MM.1S (cell line): ENCODE measurements at regions not wholly inside any gene's neighbourhood (a gene's known extent, or its start where the extent isn't known, plus 50 kb on each side); places are given as distances from the start of the nearest gene placed in this dataset.

Experiments used
- DNase-seq: peaks from one replicate; pipeline ENCODE4 v3.0.0-alpha.2; 2015
- H2AFZ ChIP-seq: fragments of 300-600 bp; sonication (generic); 2 replicates; pipeline ENCODE4 v1.6.0; 2016; ENCODE audit warnings: antibody characterized with exemption, low read length
- H3F3A ChIP-seq: fragments of 300-600 bp; sonication (generic); 2 replicates; pipeline ENCODE4 v1.6.1; 2016; ENCODE audit warnings: mild to moderate bottlenecking, antibody characterized with exemption, low read length, moderate library complexity, mixed read lengths; ENCODE audit not compliant: insufficient read depth
- H3K27ac ChIP-seq: fragments of 300-600 bp; sonication (generic); 2 replicates; pipeline ENCODE4 v1.5.1; 2016; ENCODE audit warnings: mild to moderate bottlenecking, low read length
- H3K27me3 ChIP-seq: fragments of 300-600 bp; sonication (generic); replicated peaks from 2 replicates; pipeline ENCODE4 v1.6.0; 2016; ENCODE audit warnings: low read length; ENCODE audit not compliant: insufficient read depth
- H3K36me3 ChIP-seq: fragments of 300-600 bp; sonication (generic); replicated peaks from 2 replicates; pipeline ENCODE4 v1.6.1; 2016; ENCODE audit warnings: mild to moderate bottlenecking, low read length, mixed read lengths; ENCODE audit not compliant: insufficient read depth
- H3K4me1 ChIP-seq: fragments of 300-600 bp; sonication (generic); 2 replicates; pipeline ENCODE4 v1.6.1; 2016; ENCODE audit warnings: low read length, mixed read lengths
- H3K4me2 ChIP-seq: fragments of 300-600 bp; sonication (generic); 2 replicates; pipeline ENCODE4 v1.6.0; 2016; ENCODE audit warnings: low read depth, low read length
- H3K4me3 ChIP-seq: fragments of 300-600 bp; sonication (generic); 2 replicates; pipeline ENCODE4 v1.5.1; 2016; ENCODE audit warnings: low read length, mixed read lengths
- H3K79me2 ChIP-seq: fragments of 300-600 bp; sonication (generic); 2 replicates; pipeline ENCODE4 v1.6.1; 2016; ENCODE audit warnings: mixed run types, low read length, mixed read lengths
- H3K9ac ChIP-seq: fragments of 300-600 bp; sonication (generic); 2 replicates; pipeline ENCODE4 v1.6.1; 2016; ENCODE audit warnings: low read length, mixed read lengths
- H3K9me2 ChIP-seq: fragments of 300-600 bp; sonication (generic); replicated peaks from 2 replicates; pipeline ENCODE4 v1.6.1; 2016; ENCODE audit warnings: mild to moderate bottlenecking, low read length, mixed read lengths; ENCODE audit not compliant: insufficient read depth
- H3K9me3 ChIP-seq: fragments of 300-600 bp; sonication (generic); replicated peaks from 2 replicates; pipeline ENCODE4 v1.6.1; 2016; ENCODE audit warnings: mild to moderate bottlenecking, low read length, mixed read lengths; ENCODE audit not compliant: insufficient read depth
- H4K20me1 ChIP-seq: fragments of 300-600 bp; sonication (generic); 2 replicates; pipeline ENCODE4 v1.6.1; 2016; ENCODE audit warnings: mild to moderate bottlenecking, low read length, moderate library complexity, mixed read lengths; ENCODE audit not compliant: insufficient read depth
- CTCF ChIP-seq: fragments of 300-600 bp; sonication (generic); IDR thresholded peaks from 2 replicates; pipeline ENCODE4 v1.5.1; 2016; ENCODE audit warnings: antibody characterized with exemption, low read length, mixed read lengths
- EZH2 ChIP-seq: fragments of 300-600 bp; sonication (generic); optimal IDR thresholded peaks from 2 replicates; pipeline ENCODE3; 2017; ENCODE audit warnings: low read depth, mild to moderate bottlenecking, antibody characterized with exemption, low read length, mixed read lengths
- EZH2phosphoT487 ChIP-seq: fragments of 300-600 bp; sonication (generic); IDR thresholded peaks from 2 replicates; pipeline ENCODE4 v1.6.1; 2018; ENCODE audit warnings: antibody characterized with exemption, low read length

DNA sequence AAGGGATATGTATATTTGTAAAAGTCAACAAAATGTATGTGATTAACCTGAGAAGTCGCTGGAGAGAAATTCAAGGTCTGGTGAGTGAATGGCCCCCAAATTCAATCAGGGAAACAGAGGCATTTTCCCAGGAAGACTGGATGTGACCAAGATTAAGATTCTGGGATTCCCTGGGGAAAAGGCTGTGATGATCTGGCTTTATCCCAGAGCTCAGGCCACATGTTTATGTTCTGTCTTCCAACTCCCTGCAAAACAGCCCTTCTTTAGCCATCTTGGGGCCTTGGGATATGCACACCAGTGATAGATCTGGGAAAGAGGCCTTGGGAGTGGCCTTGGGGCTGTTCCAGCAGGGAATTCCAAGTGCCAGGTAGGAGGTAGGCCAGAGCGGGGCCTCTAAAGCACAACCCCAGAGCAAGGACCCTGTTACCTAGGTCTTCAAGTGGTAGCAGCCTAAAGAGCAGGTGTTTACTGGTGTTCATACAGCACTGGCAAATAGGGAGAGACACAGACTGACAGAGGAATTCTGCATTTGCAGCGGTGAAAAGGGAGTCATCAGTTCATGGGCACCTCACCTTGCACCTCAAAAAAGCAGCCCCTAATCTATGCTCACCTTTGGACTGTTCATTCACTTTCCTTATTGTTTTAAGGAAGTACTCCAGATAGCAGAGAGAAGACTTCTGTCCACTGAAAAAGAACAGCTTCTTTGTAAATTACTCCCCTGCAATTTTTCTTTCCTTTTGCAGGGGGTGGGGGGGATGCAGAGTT is 312.4 kb downstream of the BUD13 start:
- Histone ChIP-seq H2AFZ (no peak overlapping the region), H3K27me3 (no peaks in the 10 kb centered on the region), H3K9ac (no peak overlapping the region), H4K20me1 (no peaks in the 10 kb centered on the region), H3K9me2 (no peaks in the 10 kb centered on the region), H3K79me2 (no peaks in the 10 kb centered on the region), H3K27ac (no peak overlapping the region), H3F3A (no peaks in the 10 kb centered on the region), H3K4me3 (no peak overlapping the region), H3K36me3 (no peaks in the 10 kb centered on the region), H3K4me1 (no peaks in the 10 kb centered on the region), H3K9me3 (no peaks in the 10 kb centered on the region), H3K4me2 (no peak overlapping the region)
- DNase-seq = no peak
- TF ChIP-seq EZH2 = no peak
- TF ChIP-seq EZH2phosphoT487 = no peak
- no peak for TF ChIP-seq CTCF

GRCh38 chr11:116459185-116460045 is 313.4 kb downstream of the BUD13 start:
- Histone ChIP-seq H3K79me2 (no peaks in the 10 kb centered on the region), H3K9me2 (no peaks in the 10 kb centered on the region), H3K27ac (no peak overlapping the region), H3K27me3 (no peaks in the 10 kb centered on the region), H3K36me3 (no peaks in the 10 kb centered on the region), H4K20me1 (no peaks in the 10 kb centered on the region), H3K9me3 (no peaks in the 10 kb centered on the region), H3K4me2 (no peak overlapping the region), H2AFZ (no peak overlapping the region), H3K4me3 (no peak overlapping the region), H3K4me1 (no peaks in the 10 kb centered on the region), H3K9ac (no peak overlapping the region), H3F3A (no peaks in the 10 kb centered on the region)
- no peak for TF ChIP-seq EZH2
- TF ChIP-seq EZH2phosphoT487 = no peak
- no peak for TF ChIP-seq CTCF
- DNase-seq = no peak

- Histone ChIP-seq H3K36me3 (no peaks in the 10 kb centered on the region), H3K27me3 (no peaks in the 10 kb centered on the region), H3K9me3 (no peaks in the 10 kb centered on the region), H3K4me1 (no peaks in the 10 kb centered on the region), H3K9me2 (no peaks in the 10 kb centered on the region), H3K27ac (no peak overlapping the region), H3F3A (no peaks in the 10 kb centered on the region), H2AFZ (no peak overlapping the region), H3K79me2 (no peaks in the 10 kb centered on the region), H3K4me2 (no peak overlapping the region), H4K20me1 (no peaks in the 10 kb centered on the region), H3K4me3 (no peak overlapping the region), H3K9ac (no peak overlapping the region)
- TF ChIP-seq EZH2 = no peak
- no peak for TF ChIP-seq EZH2phosphoT487
- TF ChIP-seq CTCF = no peak
- DNase-seq = no peak
Observed at GRCh38 chr11:116458546-116458945, 314.2 kb downstream of the BUD13 start.
